GM23338 (cell line): ENCODE measurements at regions not wholly inside any gene's neighbourhood (a gene's known extent, or its start where the extent isn't known, plus 50 kb on each side); places are given as distances from the start of the nearest gene placed in this dataset.

Experiments used
- ATAC-seq: fragments of 200-7000 bp; cut with Tn5 transposase; 3 replicates; pipeline ENCODE4 v1.9.1; 2020
- DNase-seq: peaks from one replicate; pipeline ENCODE4 v3.0.0-alpha.2; 2015; ENCODE audit warnings: low spot score
- H2AFZ ChIP-seq: fragments of 200-600 bp; sonication (generic); 2 replicates; pipeline ENCODE4 v1.8.0; 2016; ENCODE audit warnings: antibody characterized with exemption, mild to moderate bottlenecking, moderate library complexity
- H3F3A ChIP-seq: fragments of 200-600 bp; sonication (generic); replicated peaks from 2 replicates; pipeline ENCODE4 v1.8.0; 2017; ENCODE audit warnings: antibody characterized with exemption, mixed run types, low read depth
- H3K27ac ChIP-seq: fragments of 200-600 bp; sonication (generic); 2 replicates; pipeline ENCODE4 v1.6.1; 2016; ENCODE audit warnings: low read depth
- H3K27me3 ChIP-seq: fragments of 200-600 bp; sonication (generic); 2 replicates; pipeline ENCODE4 v1.8.0; 2016; ENCODE audit warnings: mild to moderate bottlenecking, mixed run types, moderate library complexity; ENCODE audit not compliant: insufficient read depth
- H3K36me3 ChIP-seq: fragments of 200-600 bp; sonication (generic); 2 replicates; pipeline ENCODE4 v1.8.0; 2016; ENCODE audit warnings: mild to moderate bottlenecking; ENCODE audit not compliant: insufficient read depth
- H3K4me1 ChIP-seq: fragments of 200-600 bp; sonication (generic); 2 replicates; pipeline ENCODE4 v1.8.0; 2016; ENCODE audit warnings: mild to moderate bottlenecking, moderate library complexity; ENCODE audit not compliant: insufficient read depth
- H3K4me2 ChIP-seq: fragments of 200-600 bp; sonication (generic); 2 replicates; pipeline ENCODE4 v1.7.1; 2017; ENCODE audit warnings: mixed run types
- H3K4me3 ChIP-seq: fragments of 200-600 bp; sonication (generic); 2 replicates; pipeline ENCODE4 v1.6.1; 2016; ENCODE audit warnings: mixed run types
- H3K79me2 ChIP-seq: fragments of 200-600 bp; sonication (generic); replicated peaks from 2 replicates; pipeline ENCODE4 v1.8.0; 2017; ENCODE audit warnings: mild to moderate bottlenecking; ENCODE audit not compliant: insufficient read depth
- H3K9me2 ChIP-seq: fragments of 200-600 bp; sonication (generic); 2 replicates; pipeline ENCODE4 v1.8.0; 2017; ENCODE audit not compliant: insufficient read depth
- H4K20me1 ChIP-seq: fragments of 200-600 bp; sonication (generic); replicated peaks from 2 replicates; pipeline ENCODE4 v1.8.0; 2017; ENCODE audit warnings: mild to moderate bottlenecking; ENCODE audit not compliant: insufficient read depth
- H3K27ac Mint-ChIP-seq: 2 replicates; pipeline ENCODE4 v1.8.0; 2020; ENCODE audit warnings: inconsistent platforms, mild to moderate bottlenecking, moderate library complexity, mixed read lengths
- H3K27me3 Mint-ChIP-seq: 3 replicates; pipeline ENCODE4 v1.8.0; 2022; ENCODE audit warnings: low read depth, mild to moderate bottlenecking, moderate library complexity, mixed read lengths, inconsistent platforms; ENCODE audit not compliant: insufficient read depth, poor library complexity
- H3K36me3 Mint-ChIP-seq: 3 replicates; pipeline ENCODE4 v1.8.0; 2021; ENCODE audit warnings: low read depth, mild to moderate bottlenecking, inconsistent platforms, moderate library complexity, mixed read lengths
- H3K4me1 Mint-ChIP-seq: 3 replicates; pipeline ENCODE4 v1.8.0; 2020; ENCODE audit warnings: mild to moderate bottlenecking, inconsistent platforms, mixed read lengths
- H3K4me3 Mint-ChIP-seq: 3 replicates; pipeline ENCODE4 v1.8.0; 2021; ENCODE audit warnings: moderate library complexity, mild to moderate bottlenecking, inconsistent platforms, mixed read lengths
- H3K9me3 Mint-ChIP-seq: 3 replicates; pipeline ENCODE4 v1.8.0; 2020; ENCODE audit warnings: moderate library complexity, mild to moderate bottlenecking, inconsistent platforms, mixed read lengths
- CREB1 ChIP-seq: fragments of 250-450 bp; sonication (Bioruptor Pico); IDR thresholded peaks from 2 replicates; pipeline ENCODE4 v1.5.0; 2020; ENCODE audit warnings: low read depth, mild to moderate bottlenecking, moderate library complexity
- EZH2 ChIP-seq: fragments of 200-600 bp; sonication (generic); IDR thresholded peaks from one replicate; pipeline ENCODE4 v1.8.0; 2017; ENCODE audit warnings: antibody characterized with exemption, mild to moderate bottlenecking, low read depth; ENCODE audit not compliant: unreplicated experiment
- EZH2phosphoT487 ChIP-seq: fragments of 200-600 bp; sonication (generic); IDR thresholded peaks from one replicate; pipeline ENCODE4 v1.8.1; 2018; ENCODE audit warnings: antibody characterized with exemption; ENCODE audit not compliant: unreplicated experiment
- JUNB ChIP-seq: IDR thresholded peaks from one replicate; pipeline ENCODE4 v1.6.1; 2016; ENCODE audit warnings: antibody characterized with exemption; ENCODE audit not compliant: unreplicated experiment
- NANOG ChIP-seq: IDR thresholded peaks from 2 replicates; pipeline ENCODE4 v1.6.1; 2016; ENCODE audit warnings: antibody characterized with exemption, borderline replicate concordance
- POLR2AphosphoS5 ChIP-seq: IDR thresholded peaks from 2 replicates; pipeline ENCODE4 v1.6.1; 2016; ENCODE audit warnings: antibody characterized with exemption, low read depth
- STAT1 ChIP-seq: IDR thresholded peaks from one replicate; pipeline ENCODE4 v1.6.1; 2016; ENCODE audit warnings: antibody characterized with exemption; ENCODE audit not compliant: unreplicated experiment
- ZNF114 ChIP-seq: fragments of 250-450 bp; sonication (Bioruptor Pico); IDR thresholded peaks from 2 replicates; pipeline ENCODE4 v1.5.0; 2020; ENCODE audit warnings: mild to moderate bottlenecking, moderate library complexity
- ZNF331 ChIP-seq: fragments of 250-450 bp; sonication (Bioruptor Pico); IDR thresholded peaks from 2 replicates; pipeline ENCODE4 v1.5.0; 2020; ENCODE audit warnings: low read depth, mild to moderate bottlenecking, moderate library complexity
- TF ChIP-seq, protein P1 (sequence below): fragments of 250-450 bp; sonication (Bioruptor Pico); IDR thresholded peaks from 2 replicates; pipeline ENCODE4 v1.5.0; 2020; ENCODE audit warnings: mild to moderate bottlenecking, moderate library complexity
- TF ChIP-seq, protein P2 (sequence below), 2 experiments: fragments of 200-600 bp in 1 of 2; sonication (generic) in 1 of 2; conservative IDR thresholded peaks; 2 replicates each; pipeline versions ENCODE4 v1.5.1 to v1.6.1; 2016 to 2017; ENCODE audit warnings: antibody characterized with exemption in 2 of 2, low read depth in 2 of 2, mild to moderate bottlenecking in 2 of 2, moderate library complexity in 1 of 2
- TF ChIP-seq, protein P3 (sequence below): IDR thresholded peaks from one replicate; pipeline ENCODE4 v1.6.1; 2018; ENCODE audit warnings: antibody characterized with exemption; ENCODE audit not compliant: unreplicated experiment
- TF ChIP-seq, protein P4 (sequence below): IDR thresholded peaks from 2 replicates; pipeline ENCODE4 v1.6.1; 2016; ENCODE audit warnings: antibody characterized with exemption

DNA sequence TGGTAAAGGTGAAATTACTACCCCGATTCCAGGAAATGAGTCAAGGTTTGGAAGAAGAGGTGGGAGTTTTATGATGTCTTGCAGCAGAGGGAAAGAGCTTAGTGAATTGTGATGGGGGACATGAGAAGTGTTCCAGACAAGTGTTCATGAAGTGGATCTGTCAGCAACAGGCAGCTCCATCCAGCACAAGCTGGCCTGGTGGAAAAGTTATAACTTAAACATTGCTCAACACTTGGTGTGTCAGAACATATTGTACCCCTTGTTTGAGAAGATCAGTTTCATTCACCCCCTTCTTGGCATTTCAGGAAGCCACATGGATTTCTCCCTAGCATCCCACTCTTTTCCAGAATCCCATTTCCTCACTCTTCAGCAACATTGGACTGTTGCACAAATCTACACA is 222.0 kb downstream of the B3GLCT start:
- peaks cover 3% of the 10 kb centered on the region for H3K27me3 Mint-ChIP-seq
- no peak for ATAC-seq

More for the DNA sequence above, 222.0 kb downstream of the B3GLCT start:
- Histone ChIP-seq H3F3A (no peaks in the 10 kb centered on the region), H3K4me2 (no peak overlapping the region), H3K9me2 (no peaks in the 10 kb centered on the region), H2AFZ (no peak overlapping the region), H3K27ac (no peak overlapping the region), H3K36me3 (no peaks in the 10 kb centered on the region), H3K79me2 (no peaks in the 10 kb centered on the region), H4K20me1 (no peaks in the 10 kb centered on the region), H3K4me1 (no peaks in the 10 kb centered on the region), H3K27me3 (no peaks in the 10 kb centered on the region), H3K4me3 (no peak overlapping the region)
- no peaks in the 10 kb centered on the region for H3K9me3 Mint-ChIP-seq
- H3K27ac Mint-ChIP-seq: no peak overlapping the region
- 0 out of 3 replicates have a peak, but pooled peaks cover 3% of the 10 kb centered on the region for H3K4me1 Mint-ChIP-seq
- H3K36me3 Mint-ChIP-seq: no peaks in the 10 kb centered on the region
- DNase-seq: no peak
- H3K4me3 Mint-ChIP-seq: no peak overlapping the region
- TF ChIP-seq STAT1 (no peak), EZH2 (no peak), CREB1 (no peak), EZH2phosphoT487 (no peak), NANOG (no peak), ZNF114 (CRISPR knock-in tag) (no peak), POLR2AphosphoS5 (no peak), JUNB (no peak), ZNF331 (CRISPR knock-in tag) (no peak)
- TF ChIP-seq, protein P1, sequence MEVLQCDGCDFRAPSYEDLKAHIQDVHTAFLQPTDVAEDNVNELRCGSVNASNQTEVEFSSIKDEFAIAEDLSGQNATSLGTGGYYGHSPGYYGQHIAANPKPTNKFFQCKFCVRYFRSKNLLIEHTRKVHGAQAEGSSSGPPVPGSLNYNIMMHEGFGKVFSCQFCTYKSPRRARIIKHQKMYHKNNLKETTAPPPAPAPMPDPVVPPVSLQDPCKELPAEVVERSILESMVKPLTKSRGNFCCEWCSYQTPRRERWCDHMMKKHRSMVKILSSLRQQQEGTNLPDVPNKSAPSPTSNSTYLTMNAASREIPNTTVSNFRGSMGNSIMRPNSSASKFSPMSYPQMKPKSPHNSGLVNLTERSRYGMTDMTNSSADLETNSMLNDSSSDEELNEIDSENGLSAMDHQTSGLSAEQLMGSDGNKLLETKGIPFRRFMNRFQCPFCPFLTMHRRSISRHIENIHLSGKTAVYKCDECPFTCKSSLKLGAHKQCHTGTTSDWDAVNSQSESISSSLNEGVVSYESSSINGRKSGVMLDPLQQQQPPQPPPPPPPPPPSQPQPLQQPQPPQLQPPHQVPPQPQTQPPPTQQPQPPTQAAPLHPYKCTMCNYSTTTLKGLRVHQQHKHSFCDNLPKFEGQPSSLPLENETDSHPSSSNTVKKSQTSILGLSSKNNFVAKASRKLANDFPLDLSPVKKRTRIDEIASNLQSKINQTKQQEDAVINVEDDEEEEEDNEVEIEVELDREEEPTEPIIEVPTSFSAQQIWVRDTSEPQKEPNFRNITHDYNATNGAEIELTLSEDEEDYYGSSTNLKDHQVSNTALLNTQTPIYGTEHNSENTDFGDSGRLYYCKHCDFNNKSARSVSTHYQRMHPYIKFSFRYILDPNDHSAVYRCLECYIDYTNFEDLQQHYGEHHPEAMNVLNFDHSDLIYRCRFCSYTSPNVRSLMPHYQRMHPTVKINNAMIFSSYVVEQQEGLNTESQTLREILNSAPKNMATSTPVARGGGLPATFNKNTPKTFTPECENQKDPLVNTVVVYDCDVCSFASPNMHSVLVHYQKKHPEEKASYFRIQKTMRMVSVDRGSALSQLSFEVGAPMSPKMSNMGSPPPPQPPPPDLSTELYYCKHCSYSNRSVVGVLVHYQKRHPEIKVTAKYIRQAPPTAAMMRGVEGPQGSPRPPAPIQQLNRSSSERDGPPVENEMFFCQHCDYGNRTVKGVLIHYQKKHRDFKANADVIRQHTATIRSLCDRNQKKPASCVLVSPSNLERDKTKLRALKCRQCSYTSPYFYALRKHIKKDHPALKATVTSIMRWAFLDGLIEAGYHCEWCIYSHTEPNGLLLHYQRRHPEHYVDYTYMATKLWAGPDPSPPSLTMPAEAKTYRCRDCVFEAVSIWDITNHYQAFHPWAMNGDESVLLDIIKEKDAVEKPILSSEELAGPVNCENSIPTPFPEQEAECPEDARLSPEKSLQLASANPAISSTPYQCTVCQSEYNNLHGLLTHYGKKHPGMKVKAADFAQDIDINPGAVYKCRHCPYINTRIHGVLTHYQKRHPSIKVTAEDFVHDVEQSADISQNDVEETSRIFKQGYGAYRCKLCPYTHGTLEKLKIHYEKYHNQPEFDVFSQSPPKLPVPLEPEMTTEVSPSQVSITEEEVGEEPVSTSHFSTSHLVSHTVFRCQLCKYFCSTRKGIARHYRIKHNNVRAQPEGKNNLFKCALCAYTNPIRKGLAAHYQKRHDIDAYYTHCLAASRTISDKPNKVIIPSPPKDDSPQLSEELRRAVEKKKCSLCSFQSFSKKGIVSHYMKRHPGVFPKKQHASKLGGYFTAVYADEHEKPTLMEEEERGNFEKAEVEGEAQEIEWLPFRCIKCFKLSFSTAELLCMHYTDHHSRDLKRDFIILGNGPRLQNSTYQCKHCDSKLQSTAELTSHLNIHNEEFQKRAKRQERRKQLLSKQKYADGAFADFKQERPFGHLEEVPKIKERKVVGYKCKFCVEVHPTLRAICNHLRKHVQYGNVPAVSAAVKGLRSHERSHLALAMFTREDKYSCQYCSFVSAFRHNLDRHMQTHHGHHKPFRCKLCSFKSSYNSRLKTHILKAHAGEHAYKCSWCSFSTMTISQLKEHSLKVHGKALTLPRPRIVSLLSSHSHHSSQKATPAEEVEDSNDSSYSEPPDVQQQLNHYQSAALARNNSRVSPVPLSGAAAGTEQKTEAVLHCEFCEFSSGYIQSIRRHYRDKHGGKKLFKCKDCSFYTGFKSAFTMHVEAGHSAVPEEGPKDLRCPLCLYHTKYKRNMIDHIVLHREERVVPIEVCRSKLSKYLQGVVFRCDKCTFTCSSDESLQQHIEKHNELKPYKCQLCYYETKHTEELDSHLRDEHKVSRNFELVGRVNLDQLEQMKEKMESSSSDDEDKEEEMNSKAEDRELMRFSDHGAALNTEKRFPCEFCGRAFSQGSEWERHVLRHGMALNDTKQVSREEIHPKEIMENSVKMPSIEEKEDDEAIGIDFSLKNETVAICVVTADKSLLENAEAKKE (CRISPR knock-in tag): no peak
- TF ChIP-seq, protein P2, sequence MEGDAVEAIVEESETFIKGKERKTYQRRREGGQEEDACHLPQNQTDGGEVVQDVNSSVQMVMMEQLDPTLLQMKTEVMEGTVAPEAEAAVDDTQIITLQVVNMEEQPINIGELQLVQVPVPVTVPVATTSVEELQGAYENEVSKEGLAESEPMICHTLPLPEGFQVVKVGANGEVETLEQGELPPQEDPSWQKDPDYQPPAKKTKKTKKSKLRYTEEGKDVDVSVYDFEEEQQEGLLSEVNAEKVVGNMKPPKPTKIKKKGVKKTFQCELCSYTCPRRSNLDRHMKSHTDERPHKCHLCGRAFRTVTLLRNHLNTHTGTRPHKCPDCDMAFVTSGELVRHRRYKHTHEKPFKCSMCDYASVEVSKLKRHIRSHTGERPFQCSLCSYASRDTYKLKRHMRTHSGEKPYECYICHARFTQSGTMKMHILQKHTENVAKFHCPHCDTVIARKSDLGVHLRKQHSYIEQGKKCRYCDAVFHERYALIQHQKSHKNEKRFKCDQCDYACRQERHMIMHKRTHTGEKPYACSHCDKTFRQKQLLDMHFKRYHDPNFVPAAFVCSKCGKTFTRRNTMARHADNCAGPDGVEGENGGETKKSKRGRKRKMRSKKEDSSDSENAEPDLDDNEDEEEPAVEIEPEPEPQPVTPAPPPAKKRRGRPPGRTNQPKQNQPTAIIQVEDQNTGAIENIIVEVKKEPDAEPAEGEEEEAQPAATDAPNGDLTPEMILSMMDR (conservative IDR thresholded peaks at IDR 0.05; ENCODE audit: low read depth in 2 of 2): no peak
- TF ChIP-seq, protein P3, sequence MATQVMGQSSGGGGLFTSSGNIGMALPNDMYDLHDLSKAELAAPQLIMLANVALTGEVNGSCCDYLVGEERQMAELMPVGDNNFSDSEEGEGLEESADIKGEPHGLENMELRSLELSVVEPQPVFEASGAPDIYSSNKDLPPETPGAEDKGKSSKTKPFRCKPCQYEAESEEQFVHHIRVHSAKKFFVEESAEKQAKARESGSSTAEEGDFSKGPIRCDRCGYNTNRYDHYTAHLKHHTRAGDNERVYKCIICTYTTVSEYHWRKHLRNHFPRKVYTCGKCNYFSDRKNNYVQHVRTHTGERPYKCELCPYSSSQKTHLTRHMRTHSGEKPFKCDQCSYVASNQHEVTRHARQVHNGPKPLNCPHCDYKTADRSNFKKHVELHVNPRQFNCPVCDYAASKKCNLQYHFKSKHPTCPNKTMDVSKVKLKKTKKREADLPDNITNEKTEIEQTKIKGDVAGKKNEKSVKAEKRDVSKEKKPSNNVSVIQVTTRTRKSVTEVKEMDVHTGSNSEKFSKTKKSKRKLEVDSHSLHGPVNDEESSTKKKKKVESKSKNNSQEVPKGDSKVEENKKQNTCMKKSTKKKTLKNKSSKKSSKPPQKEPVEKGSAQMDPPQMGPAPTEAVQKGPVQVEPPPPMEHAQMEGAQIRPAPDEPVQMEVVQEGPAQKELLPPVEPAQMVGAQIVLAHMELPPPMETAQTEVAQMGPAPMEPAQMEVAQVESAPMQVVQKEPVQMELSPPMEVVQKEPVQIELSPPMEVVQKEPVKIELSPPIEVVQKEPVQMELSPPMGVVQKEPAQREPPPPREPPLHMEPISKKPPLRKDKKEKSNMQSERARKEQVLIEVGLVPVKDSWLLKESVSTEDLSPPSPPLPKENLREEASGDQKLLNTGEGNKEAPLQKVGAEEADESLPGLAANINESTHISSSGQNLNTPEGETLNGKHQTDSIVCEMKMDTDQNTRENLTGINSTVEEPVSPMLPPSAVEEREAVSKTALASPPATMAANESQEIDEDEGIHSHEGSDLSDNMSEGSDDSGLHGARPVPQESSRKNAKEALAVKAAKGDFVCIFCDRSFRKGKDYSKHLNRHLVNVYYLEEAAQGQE: no peak
- TF ChIP-seq, protein P4, sequence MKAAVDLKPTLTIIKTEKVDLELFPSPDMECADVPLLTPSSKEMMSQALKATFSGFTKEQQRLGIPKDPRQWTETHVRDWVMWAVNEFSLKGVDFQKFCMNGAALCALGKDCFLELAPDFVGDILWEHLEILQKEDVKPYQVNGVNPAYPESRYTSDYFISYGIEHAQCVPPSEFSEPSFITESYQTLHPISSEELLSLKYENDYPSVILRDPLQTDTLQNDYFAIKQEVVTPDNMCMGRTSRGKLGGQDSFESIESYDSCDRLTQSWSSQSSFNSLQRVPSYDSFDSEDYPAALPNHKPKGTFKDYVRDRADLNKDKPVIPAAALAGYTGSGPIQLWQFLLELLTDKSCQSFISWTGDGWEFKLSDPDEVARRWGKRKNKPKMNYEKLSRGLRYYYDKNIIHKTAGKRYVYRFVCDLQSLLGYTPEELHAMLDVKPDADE: no peak
